ENCODE measurements at regions not wholly inside any gene's neighbourhood (a gene's known extent, or its start where the extent isn't known, plus 50 kb on each side); places are given as distances from the start of the nearest gene placed in this dataset.

- DNase-seq (ENCODE audit: low spot score) = no peak
Observed at GRCh38 chr3:99500485-99500884, 137.9 kb upstream of the COL8A1 start.

- no peak for DNase-seq (ENCODE audit: low spot score)
Observed at GRCh38 chr3:99499235-99500158, 138.9 kb upstream of the COL8A1 start.

DNA sequence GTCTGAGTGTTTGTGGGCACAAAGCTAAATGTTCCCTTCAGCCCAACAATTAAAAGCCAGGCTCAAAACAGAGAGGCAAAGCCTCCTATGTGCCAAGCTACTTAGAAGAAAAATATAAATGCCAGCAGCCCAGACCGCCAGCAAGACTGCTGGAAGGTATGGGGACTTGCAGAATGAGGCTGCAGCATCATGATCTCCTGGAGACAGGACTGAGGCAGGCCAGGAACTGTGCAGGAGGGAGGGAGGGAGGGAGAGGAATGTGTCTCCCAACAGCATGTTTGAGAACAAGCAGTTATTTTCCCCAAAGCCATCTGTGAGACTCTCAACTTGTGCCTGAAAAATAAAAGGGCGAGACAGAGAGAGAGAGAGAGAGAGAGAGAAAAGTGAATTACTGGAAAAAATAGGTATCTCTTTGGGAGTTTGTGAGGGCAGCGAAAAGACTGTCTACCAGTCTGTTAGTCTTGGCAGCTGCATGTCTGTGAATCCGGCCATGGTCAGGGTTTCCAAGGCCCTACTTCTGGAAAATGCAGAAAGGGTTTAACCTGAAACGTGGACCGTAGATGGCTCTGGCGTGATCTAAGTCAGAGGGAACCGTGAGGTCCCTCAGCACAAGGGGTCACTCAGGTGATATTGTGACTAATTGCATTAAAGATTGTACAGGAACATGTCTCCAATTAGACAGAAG, 139.7 kb upstream of the COL8A1 start:
- no peak for DNase-seq (ENCODE audit: low spot score)

DNA sequence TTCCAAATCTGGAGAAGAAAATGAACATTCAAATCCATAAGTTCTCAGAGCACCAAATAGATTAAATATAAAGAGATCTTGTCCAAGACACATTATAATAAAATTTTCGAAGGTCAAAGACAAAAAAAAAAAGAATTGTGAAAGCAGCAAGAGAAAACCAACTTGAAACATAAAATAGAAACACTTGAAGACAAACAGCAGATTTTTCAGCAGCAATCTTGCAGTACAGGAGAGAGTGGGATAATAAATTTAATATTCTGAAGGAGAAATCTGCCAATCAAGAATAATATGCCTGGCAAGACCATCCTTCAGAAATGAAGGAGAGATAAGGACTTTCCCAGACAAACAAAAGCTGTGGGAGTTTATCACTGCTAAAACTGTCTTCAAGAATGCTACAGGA, 150.5 kb upstream of the COL8A1 start:
- no peak for DNase-seq (ENCODE audit: low spot score)

- no peak for DNase-seq (ENCODE audit: low spot score)
Observed at GRCh38 chr3:99485286-99485685, 153.1 kb upstream of the COL8A1 start.

GRCh38 chr3:99484871-99485270, 153.5 kb upstream of the COL8A1 start:
- DNase-seq (ENCODE audit: low spot score) = no peak

DNA sequence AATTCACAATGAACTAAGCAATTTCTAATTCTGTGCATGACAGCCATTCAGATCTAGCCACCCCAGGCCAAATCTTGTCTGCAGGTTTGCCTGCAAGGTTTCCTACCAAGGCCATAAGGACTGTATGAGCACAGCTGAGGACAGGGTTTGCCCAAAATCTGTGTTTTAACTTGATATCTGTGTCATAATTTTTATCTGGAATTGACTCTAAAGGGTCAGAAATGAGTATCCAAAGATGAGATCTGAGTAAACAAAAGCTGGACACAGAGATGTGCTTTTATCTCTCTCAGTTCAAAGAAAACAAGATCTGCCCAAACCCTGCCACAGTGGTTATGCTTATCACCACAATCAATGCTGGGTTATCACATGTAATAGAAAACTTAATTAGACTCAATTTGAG, 154.6 kb upstream of the COL8A1 start:
- DNase-seq (ENCODE audit: low spot score) = no peak

DNA sequence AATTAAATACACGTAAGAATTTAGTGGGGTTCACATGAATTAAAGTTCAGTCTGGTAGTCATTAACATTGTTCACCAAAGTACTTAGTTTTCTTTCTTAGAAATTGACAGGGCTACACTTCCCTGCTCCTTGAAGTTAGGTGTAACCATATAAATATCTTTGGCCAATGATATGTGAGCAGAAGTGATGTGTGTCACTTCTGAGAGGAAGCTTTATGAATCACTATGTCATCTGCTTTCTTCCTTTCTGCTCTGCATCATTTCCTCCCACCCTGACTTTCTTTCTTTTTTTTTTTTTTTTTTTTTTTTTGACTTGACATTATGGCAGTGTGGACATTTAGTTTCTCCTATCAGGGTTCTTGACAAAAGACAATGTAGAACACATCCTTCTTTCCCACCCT, 156.2 kb upstream of the COL8A1 start:
- DNase-seq (ENCODE audit: low spot score) = no peak

DNA sequence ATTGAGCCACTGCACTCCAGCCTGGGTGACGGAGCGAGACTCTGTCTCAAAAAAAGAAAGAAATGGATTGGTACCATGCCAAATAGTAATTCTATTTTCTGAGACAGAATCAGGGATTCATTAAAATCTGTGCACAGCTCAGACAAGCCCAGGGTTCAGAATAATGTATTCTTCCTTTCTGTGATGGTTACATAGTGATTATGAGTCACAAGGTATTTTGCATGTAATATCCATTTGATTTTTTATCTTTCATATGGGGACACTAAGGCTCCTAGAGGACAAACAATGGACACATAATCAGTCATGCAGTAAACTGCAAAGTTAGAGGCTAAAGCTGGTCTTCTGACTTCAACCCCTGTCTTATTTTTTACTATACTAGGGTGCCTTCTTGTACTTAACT, 156.8 kb upstream of the COL8A1 start:
- DNase-seq (ENCODE audit: low spot score) = no peak

DNA sequence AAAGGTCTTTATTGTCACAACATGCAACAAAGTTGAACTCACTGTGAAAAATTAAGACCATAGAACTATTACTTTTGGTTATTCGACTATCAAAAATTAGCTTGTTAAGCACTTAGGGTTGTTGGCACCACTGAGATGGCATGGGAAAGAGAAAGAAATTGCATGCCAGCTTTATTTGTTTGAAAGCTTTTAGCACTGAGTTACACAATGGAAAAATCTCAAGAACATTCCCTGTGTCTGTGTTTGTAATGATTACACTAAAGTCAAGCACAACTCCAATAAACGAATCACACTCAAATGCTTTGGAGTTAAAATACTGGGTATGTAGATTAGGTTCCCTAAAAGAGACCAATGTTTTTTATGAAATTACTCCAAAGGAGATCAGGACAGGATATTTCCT, 158.6 kb upstream of the COL8A1 start:
- no peak for DNase-seq (ENCODE audit: low spot score)

- no peak for DNase-seq (ENCODE audit: low spot score)
Observed at GRCh38 chr3:99477650-99478049, 160.7 kb upstream of the COL8A1 start.

DNA sequence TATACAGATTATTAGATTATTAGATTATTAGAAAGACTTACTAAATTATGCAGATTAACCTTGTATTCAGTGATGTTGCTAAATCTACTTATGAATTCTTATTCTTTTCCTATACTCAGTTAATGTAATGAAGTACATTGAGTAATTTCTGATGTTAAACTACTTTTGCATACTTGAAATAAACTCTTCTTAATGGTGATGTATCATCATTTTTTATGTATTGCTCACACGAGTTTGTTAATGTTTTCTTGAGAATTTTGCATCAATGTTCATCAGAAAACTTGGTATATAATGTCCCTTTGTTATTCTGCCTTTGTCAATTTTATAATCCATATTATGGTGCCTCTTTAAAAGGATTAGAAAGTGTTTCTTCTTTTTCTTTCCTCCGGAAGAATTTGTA, 163.2 kb upstream of the COL8A1 start:
- no peak for DNase-seq (ENCODE audit: low spot score)

DNA sequence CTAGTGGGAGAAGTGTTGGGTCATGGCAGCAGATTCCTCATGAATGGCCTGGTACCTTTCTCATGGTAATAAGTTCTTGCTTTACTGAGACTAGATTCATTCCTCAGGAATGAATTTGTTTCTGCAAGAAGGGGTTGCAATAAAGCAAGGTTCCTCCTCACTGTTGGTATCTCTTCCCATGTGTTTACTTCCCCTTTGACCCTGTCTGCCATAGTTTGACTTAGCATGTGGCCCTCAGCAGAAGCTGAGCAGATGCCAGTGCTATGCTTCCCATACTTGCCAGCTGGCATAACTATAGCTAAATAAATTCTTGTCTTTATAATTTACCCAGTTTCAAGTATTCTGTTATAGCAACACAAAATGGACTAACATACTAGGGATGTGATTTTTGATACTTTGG, 163.6 kb upstream of the COL8A1 start:
- no peak for DNase-seq (ENCODE audit: low spot score)

- no peak for DNase-seq (ENCODE audit: low spot score)
Observed at GRCh38 chr3:99473321-99473751, 165.1 kb upstream of the COL8A1 start.

GRCh38 chr3:99472385-99472784, 166.0 kb upstream of the COL8A1 start:
- no peak for DNase-seq (ENCODE audit: low spot score)

- no peak for DNase-seq (ENCODE audit: low spot score)
Observed at GRCh38 chr3:99471353-99472323, 166.8 kb upstream of the COL8A1 start.

- DNase-seq (ENCODE audit: low spot score) = no peak
Observed at GRCh38 chr3:99470841-99471240, 167.6 kb upstream of the COL8A1 start.

DNA sequence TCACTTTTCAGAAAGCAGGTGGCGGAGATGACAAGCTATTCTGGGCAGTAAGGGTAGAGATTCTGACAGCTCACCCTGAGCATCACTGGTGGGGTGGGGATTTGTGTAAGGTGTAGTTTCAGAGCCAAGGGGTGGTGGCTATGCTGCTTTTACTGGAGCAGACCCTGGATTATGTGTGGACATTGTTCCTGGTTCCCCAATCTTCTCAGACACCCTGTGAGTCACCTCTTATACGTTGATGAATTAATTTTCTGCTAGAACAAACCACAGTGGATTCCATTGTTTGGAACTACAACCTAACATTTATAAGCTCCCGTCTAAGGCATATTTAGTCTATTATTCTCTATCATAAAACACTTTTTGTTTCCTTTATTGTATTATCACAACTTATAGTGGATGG, 169.5 kb upstream of the COL8A1 start:
- DNase-seq (ENCODE audit: low spot score) = no peak

- no peak for DNase-seq (ENCODE audit: low spot score)
Observed at GRCh38 chr3:99467420-99467819, 171.0 kb upstream of the COL8A1 start.

GRCh38 chr3:99466331-99466730, 172.1 kb upstream of the COL8A1 start:
- no peak for DNase-seq (ENCODE audit: low spot score)

GRCh38 chr3:99458013-99458412, 180.4 kb upstream of the COL8A1 start:
- no peak for DNase-seq (ENCODE audit: low spot score)

GRCh38 chr3:99442599-99442998, 195.8 kb upstream of the COL8A1 start:
- DNase-seq (ENCODE audit: low spot score) = no peak

All from left forelimb (tissue), 1 donor.